ENCODE measurements at regions not wholly inside any gene's neighbourhood (a gene's known extent, or its start where the extent isn't known, plus 50 kb on each side); places are given as distances from the start of the nearest gene placed in this dataset.
"Not testable (repeated sequence)": the region's sequence is repeated elsewhere in the genome, so short reads cannot be mapped to it uniquely, and the experiment has no call there.

GRCh38 chr1:238443687-238444086 lies 553.0 kb upstream of the ZP4 start:
- Mint-ChIP-seq H3K27me3 (no peaks in the 10 kb centered on the region), H3K4me3 (ENCODE audit: low read depth) (no peak overlapping the region), H3K36me3 (ENCODE audit: insufficient read depth) (no peaks in the 10 kb centered on the region), H3K4me1 (ENCODE audit: low read depth) (peaks cover 7% of the 10 kb centered on the region), H3K27ac (no peak overlapping the region), H3K9me3 (ENCODE audit: low read depth) (peaks cover 3% of the 10 kb centered on the region)
- DNase-seq (ENCODE audit: low spot score, unreplicated experiment): no peak
- TF ChIP-seq CTCF (IDR thresholded peaks at IDR 0.05; ENCODE audit: unreplicated experiment): no peak

GRCh38 chr1:238439511-238439910 lies 548.8 kb upstream of the ZP4 start:
- DNase-seq (ENCODE audit: low spot score, unreplicated experiment): no peak
- Mint-ChIP-seq H3K9me3 (ENCODE audit: low read depth) (peaks cover 3% of the 10 kb centered on the region), H3K27me3 (no peaks in the 10 kb centered on the region), H3K4me1 (ENCODE audit: low read depth) (peaks cover 11% of the 10 kb centered on the region), H3K27ac (no peak overlapping the region), H3K4me3 (ENCODE audit: low read depth) (no peak overlapping the region), H3K36me3 (ENCODE audit: insufficient read depth) (no peaks in the 10 kb centered on the region)
- TF ChIP-seq CTCF (IDR thresholded peaks at IDR 0.05; ENCODE audit: unreplicated experiment): no peak

GRCh38 chr1:238438311-238439270 lies 547.9 kb upstream of the ZP4 start:
- H3K4me3 Mint-ChIP-seq (ENCODE audit: low read depth): no peak overlapping the region
- H3K36me3 Mint-ChIP-seq (ENCODE audit: insufficient read depth): no peaks in the 10 kb centered on the region
- TF ChIP-seq CTCF (IDR thresholded peaks at IDR 0.05; ENCODE audit: unreplicated experiment): no peak
- no peak for DNase-seq (ENCODE audit: low spot score, unreplicated experiment)
- no peaks in the 10 kb centered on the region for H3K27me3 Mint-ChIP-seq
- peaks cover 3% of the 10 kb centered on the region for H3K9me3 Mint-ChIP-seq (ENCODE audit: low read depth)
- peaks cover 11% of the 10 kb centered on the region for H3K4me1 Mint-ChIP-seq (ENCODE audit: low read depth)
- H3K27ac Mint-ChIP-seq: no peak overlapping the region

GRCh38 chr1:238429703-238430102 lies 539.0 kb upstream of the ZP4 start:
- not testable (repeated sequence) for H3K27ac Mint-ChIP-seq; H3K36me3 Mint-ChIP-seq (ENCODE audit: insufficient read depth)

GRCh38 chr1:238419209-238419608 lies 528.5 kb upstream of the ZP4 start:
- DNase-seq (ENCODE audit: low spot score, unreplicated experiment): no peak
- no peak for TF ChIP-seq CTCF (IDR thresholded peaks at IDR 0.05; ENCODE audit: unreplicated experiment)
- H3K36me3 Mint-ChIP-seq (ENCODE audit: insufficient read depth): no peaks in the 10 kb centered on the region
- no peaks in the 10 kb centered on the region for H3K27me3 Mint-ChIP-seq
- no peaks in the 10 kb centered on the region for H3K9me3 Mint-ChIP-seq (ENCODE audit: low read depth)
- no peak overlapping the region for H3K4me3 Mint-ChIP-seq (ENCODE audit: low read depth)
- no peaks in the 10 kb centered on the region for H3K4me1 Mint-ChIP-seq (ENCODE audit: low read depth)
- H3K27ac Mint-ChIP-seq: no peak overlapping the region

More at GRCh38 chr1:238429703-238430102, 539.0 kb upstream of the ZP4 start:
- H3K27me3 Mint-ChIP-seq; H3K4me3 Mint-ChIP-seq (ENCODE audit: low read depth); H3K4me1 Mint-ChIP-seq (ENCODE audit: low read depth); H3K9me3 Mint-ChIP-seq (ENCODE audit: low read depth); DNase-seq (ENCODE audit: low spot score, unreplicated experiment): not testable (repeated sequence)

GRCh38 chr1:238409932-238410331 lies 519.2 kb upstream of the ZP4 start:
- no peak for DNase-seq (ENCODE audit: low spot score, unreplicated experiment)
- Mint-ChIP-seq H3K36me3 (ENCODE audit: insufficient read depth) (no peaks in the 10 kb centered on the region), H3K27ac (no peak overlapping the region), H3K4me1 (ENCODE audit: low read depth) (peaks cover 3% of the 10 kb centered on the region), H3K4me3 (ENCODE audit: low read depth) (no peak overlapping the region), H3K27me3 (no peaks in the 10 kb centered on the region), H3K9me3 (ENCODE audit: low read depth) (no peaks in the 10 kb centered on the region)
- no peak for TF ChIP-seq CTCF (IDR thresholded peaks at IDR 0.05; ENCODE audit: unreplicated experiment)

Data from progenitor cell of endocrine pancreas (in vitro differentiated cells).